Lower lobe of right lung (tissue), 2 donors: ENCODE measurements at regions not wholly inside any gene's neighbourhood (a gene's known extent, or its start where the extent isn't known, plus 50 kb on each side); places are given as distances from the start of the nearest gene placed in this dataset.
A peak's percentile ranks its signal among the peaks of the same experiment; 100 is the strongest.

ENCODE experiments used
- ATAC-seq, 2 donors: fragments of 200-7000 bp; cut with Tn5 transposase; one replicate each; pipeline ENCODE4 v1.9.1; 2020 to 2022; ENCODE audit warnings: mild to moderate bottlenecking in 2 of 2, moderate library complexity in 2 of 2
- DNase-seq: peaks from one replicate; pipeline ENCODE4 v3.0.0-alpha.2; 2020
- H3K27ac ChIP-seq: fragments of 200-600 bp; one replicate; pipeline ENCODE4 v1.8.0; 2022
- H3K27me3 ChIP-seq: fragments of 200-600 bp; one replicate; pipeline ENCODE4 v1.8.0; 2022; ENCODE audit warnings: low read depth
- H3K36me3 ChIP-seq: fragments of 200-600 bp; one replicate; pipeline ENCODE4 v1.8.0; 2022; ENCODE audit warnings: mild to moderate bottlenecking
- H3K4me1 ChIP-seq: fragments of 200-600 bp; one replicate; pipeline ENCODE4 v1.8.0; 2022
- H3K4me3 ChIP-seq: fragments of 200-600 bp; one replicate; pipeline ENCODE4 v1.8.0; 2022; ENCODE audit warnings: mild to moderate bottlenecking
- H3K9me3 ChIP-seq: fragments of 200-600 bp; one replicate; pipeline ENCODE4 v1.8.0; 2022
- CTCF ChIP-seq: fragments of 200-600 bp; IDR thresholded peaks from one replicate; pipeline ENCODE4 v1.8.0; 2022; ENCODE audit warnings: antibody characterized with exemption, mild to moderate bottlenecking
- intact Hi-C: fragments of 100-400 bp; cut with DNase I; formaldehyde crosslinking; loops from one replicate; pipeline ENCODE4 v1.11.0; 2022
- donor health status: DM: no; HTN: yes; CAD: no; lungs with severe emphysema.

GRCh38 chr9:93829271-93830011 lies 125.7 kb downstream of the BARX1 start:
- Histone ChIP-seq H3K27me3 (peaks cover 28% of the 10 kb centered on the region), H3K36me3 (no peaks in the 10 kb centered on the region), H3K9me3 (no peaks in the 10 kb centered on the region), H3K4me1 (peaks cover 21% of the 10 kb centered on the region), H3K4me3 (no peak overlapping the region), H3K27ac (no peak overlapping the region)
- intact Hi-C loops, result no loop called here
- ATAC-seq (no peak), DNase-seq (no peak)
- no peak for TF ChIP-seq CTCF

- no peak overlapping the region for H3K27ac ChIP-seq
- DNase-seq (no peak), ATAC-seq (no peak)
- no peak for TF ChIP-seq CTCF
- H3K36me3 ChIP-seq, result no peaks in the 10 kb centered on the region
- H3K27me3 ChIP-seq, result peaks cover 28% of the 10 kb centered on the region
- intact Hi-C loops, result no loop called here
- H3K4me1 ChIP-seq, result peaks cover 21% of the 10 kb centered on the region
- no peaks in the 10 kb centered on the region for H3K9me3 ChIP-seq
- H3K4me3 ChIP-seq, result no peak overlapping the region
These were observed 126.6 kb downstream of the BARX1 start for GRCh38 chr9:93828331-93829097.

DNA sequence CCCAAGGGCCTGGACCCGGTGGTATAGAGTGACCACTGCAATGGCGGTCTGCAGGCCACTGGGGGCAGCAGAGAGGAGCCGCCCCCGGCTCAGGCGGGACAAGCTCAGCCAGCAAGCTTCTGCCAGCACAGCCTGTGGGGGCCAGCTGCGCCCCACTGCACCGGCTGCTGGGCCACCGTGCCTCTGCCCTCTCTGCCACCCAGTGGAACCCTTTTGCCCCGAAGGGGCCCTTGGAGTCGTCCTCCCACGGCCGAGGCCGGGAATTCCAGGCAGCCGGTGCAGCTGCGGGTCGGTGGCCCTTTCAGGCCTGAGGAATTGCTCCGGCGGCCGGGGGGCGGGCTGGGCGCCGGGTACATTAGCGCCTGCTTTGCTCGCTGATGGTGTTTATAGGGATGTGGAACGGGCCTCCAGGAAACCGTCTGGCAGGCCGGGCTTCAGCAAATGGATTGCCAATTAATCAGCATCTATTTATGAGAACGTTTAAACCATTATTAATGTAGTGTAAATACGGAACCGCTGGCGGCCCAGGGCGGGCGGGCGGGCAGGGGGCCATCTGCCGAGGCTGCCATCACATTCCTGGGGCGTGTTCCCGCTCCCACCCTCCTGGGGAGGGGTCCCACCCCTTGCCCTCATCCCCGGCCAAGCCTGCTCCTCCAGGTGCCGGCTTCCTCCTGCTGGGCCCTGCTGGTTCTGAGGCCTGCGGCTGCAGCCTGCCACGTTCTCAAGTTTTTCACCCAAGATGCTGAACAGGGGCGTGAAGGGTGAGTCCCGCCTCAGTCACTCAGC lies 127.4 kb downstream of the BARX1 start:
- Histone ChIP-seq H3K27ac (no peak overlapping the region), H3K9me3 (no peaks in the 10 kb centered on the region), H3K27me3 (peaks cover 28% of the 10 kb centered on the region), H3K4me3 (peak overlapping the region; percentile 49), H3K4me1 (peaks cover 21% of the 10 kb centered on the region), H3K36me3 (no peaks in the 10 kb centered on the region)
- DNase-seq (peak; percentile 62), ATAC-seq (peak; percentile 93)
- peak; percentile 87 for TF ChIP-seq CTCF
- intact Hi-C loops, result no loop called here

DNA sequence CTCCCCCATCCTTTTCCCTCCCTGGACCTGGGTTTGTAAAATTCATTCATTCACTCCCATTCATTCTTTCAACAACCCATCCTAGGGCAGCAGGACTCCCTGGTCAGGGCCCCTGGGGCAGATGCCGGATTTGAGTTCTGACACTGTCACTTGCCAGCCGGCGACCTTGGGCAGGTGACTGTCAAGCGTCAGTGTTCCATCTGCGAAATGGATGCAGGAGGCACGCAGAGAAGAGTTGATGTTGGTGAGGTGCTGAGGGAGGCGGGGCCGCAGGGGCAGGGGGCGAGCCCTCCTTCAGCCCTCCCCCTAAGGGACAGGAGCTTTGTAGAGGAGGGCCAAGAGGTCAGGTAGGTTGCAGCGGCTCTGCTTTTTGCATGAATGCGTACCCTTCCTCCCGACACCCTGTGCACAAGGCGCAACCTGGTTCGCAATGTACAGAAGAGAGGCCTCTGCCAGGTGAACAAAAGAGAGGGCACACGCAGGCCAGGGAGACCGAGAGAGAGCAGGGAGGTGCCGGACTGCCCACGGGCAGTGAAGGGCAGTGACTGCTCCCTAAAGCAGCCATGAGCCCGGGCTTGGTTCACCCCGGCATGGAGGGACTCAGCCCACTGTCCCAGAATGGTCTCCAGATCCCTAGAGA lies 128.1 kb downstream of the BARX1 start:
- Histone ChIP-seq H3K4me1 (peaks cover 21% of the 10 kb centered on the region), H3K27me3 (peaks cover 28% of the 10 kb centered on the region), H3K9me3 (no peaks in the 10 kb centered on the region), H3K36me3 (no peaks in the 10 kb centered on the region), H3K4me3 (peak overlapping the region; percentile 49), H3K27ac (no peak overlapping the region)
- intact Hi-C loops, result no loop called here
- no peak for TF ChIP-seq CTCF
- peak in 1 of 2 donors; percentile 35 for ATAC-seq
- no peak for DNase-seq

- Histone ChIP-seq H3K9me3 (no peaks in the 10 kb centered on the region), H3K36me3 (no peaks in the 10 kb centered on the region), H3K4me1 (peaks cover 21% of the 10 kb centered on the region), H3K27me3 (peaks cover 34% of the 10 kb centered on the region), H3K4me3 (no peak overlapping the region), H3K27ac (no peak overlapping the region)
- intact Hi-C loops, result no loop called here
- ATAC-seq (peak in 1 of 2 donors; percentile 25), DNase-seq (peak; percentile 47)
- peak; percentile 35 for TF ChIP-seq CTCF
These were observed 128.9 kb downstream of the BARX1 start for GRCh38 chr9:93826209-93826608.
